Fibroblast of skin of right quadriceps (primary cell): ENCODE measurements at regions not wholly inside any gene's neighbourhood (a gene's known extent, or its start where the extent isn't known, plus 50 kb on each side); places are given as distances from the start of the nearest gene placed in this dataset.

ENCODE experiments used
- DNase-seq: peaks from one replicate; pipeline ENCODE4 v3.0.0-alpha.2; 2013

- DNase-seq: no peak
Observed at GRCh38 chr3:135310317-135310716, 515.3 kb downstream of the EPHB1 start.

GRCh38 chr3:135311699-135312098 lies 516.6 kb downstream of the EPHB1 start:
- DNase-seq: no peak

- no peak for DNase-seq
Observed at GRCh38 chr3:135314237-135314636, 519.2 kb downstream of the EPHB1 start.

GRCh38 chr3:135324301-135324700 lies 529.2 kb downstream of the EPHB1 start:
- no peak for DNase-seq

- DNase-seq: no peak
Observed at GRCh38 chr3:135325096-135325495, 530.0 kb downstream of the EPHB1 start.

- no peak for DNase-seq
Observed at GRCh38 chr3:135325726-135326235, 530.7 kb downstream of the EPHB1 start.

- DNase-seq: no peak
Observed at GRCh38 chr3:135326851-135327250, 531.8 kb downstream of the EPHB1 start.

- no peak for DNase-seq
Observed at GRCh38 chr3:135328036-135328435, 533.0 kb downstream of the EPHB1 start.

- no peak for DNase-seq
Observed at GRCh38 chr3:135329479-135329878, 534.4 kb downstream of the EPHB1 start.

- no peak for DNase-seq
Observed at GRCh38 chr3:135337192-135337591, 542.1 kb downstream of the EPHB1 start.

- DNase-seq: no peak
Observed at GRCh38 chr3:135348690-135349089, 553.6 kb downstream of the EPHB1 start.

GRCh38 chr3:135349254-135349948 lies 554.3 kb downstream of the EPHB1 start:
- DNase-seq: no peak

GRCh38 chr3:135352213-135352612 lies 557.2 kb downstream of the EPHB1 start:
- DNase-seq: no peak

- no peak for DNase-seq
Observed at GRCh38 chr3:135362889-135363288, 567.8 kb downstream of the EPHB1 start.

- no peak for DNase-seq
Observed at GRCh38 chr3:135364676-135365075, 569.6 kb downstream of the EPHB1 start.

GRCh38 chr3:135366816-135367215 lies 571.8 kb downstream of the EPHB1 start:
- DNase-seq: no peak

GRCh38 chr3:135368316-135368715 lies 573.3 kb downstream of the EPHB1 start:
- no peak for DNase-seq

- DNase-seq: no peak
Observed at GRCh38 chr3:135368781-135369180, 573.7 kb downstream of the EPHB1 start.

- no peak for DNase-seq
Observed at GRCh38 chr3:135374571-135374970, 579.5 kb downstream of the EPHB1 start.

- DNase-seq: no peak
Observed at GRCh38 chr3:135382188-135382587, 583.3 kb upstream of the PPP2R3A start.

- no peak for DNase-seq
Observed at GRCh38 chr3:135382621-135383020, 582.9 kb upstream of the PPP2R3A start.

GRCh38 chr3:135383301-135383700 lies 582.2 kb upstream of the PPP2R3A start:
- no peak for DNase-seq

- DNase-seq: no peak
Observed at GRCh38 chr3:135392151-135392550, 573.4 kb upstream of the PPP2R3A start.

- DNase-seq: no peak
Observed at GRCh38 chr3:135393159-135393558, 572.4 kb upstream of the PPP2R3A start.

- no peak for DNase-seq
Observed at GRCh38 chr3:135393898-135394525, 571.5 kb upstream of the PPP2R3A start.
